ENCODE measurements at regions not wholly inside any gene's neighbourhood (a gene's known extent, or its start where the extent isn't known, plus 50 kb on each side); places are given as distances from the start of the nearest gene placed in this dataset.

DNA sequence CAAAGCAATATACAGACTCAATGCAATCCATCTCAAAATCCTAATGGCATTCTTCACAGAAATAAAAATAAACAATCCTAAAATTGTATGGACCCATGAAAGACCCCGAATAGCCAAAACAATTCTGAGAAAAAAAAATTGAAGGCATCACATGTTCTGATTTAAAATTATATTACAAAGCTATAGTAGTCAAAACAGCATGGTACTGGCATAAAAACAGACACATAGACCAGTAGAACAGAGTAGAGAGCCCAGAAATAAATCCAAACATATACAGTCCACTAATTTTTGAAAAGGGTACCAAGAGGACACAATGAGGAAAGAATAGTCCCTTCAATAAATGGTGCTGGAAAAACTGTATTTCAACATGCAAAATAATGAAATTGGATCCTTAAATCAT lies 70.4 kb upstream of the THRB start (continued):
- TF ChIP-seq, protein P1, sequence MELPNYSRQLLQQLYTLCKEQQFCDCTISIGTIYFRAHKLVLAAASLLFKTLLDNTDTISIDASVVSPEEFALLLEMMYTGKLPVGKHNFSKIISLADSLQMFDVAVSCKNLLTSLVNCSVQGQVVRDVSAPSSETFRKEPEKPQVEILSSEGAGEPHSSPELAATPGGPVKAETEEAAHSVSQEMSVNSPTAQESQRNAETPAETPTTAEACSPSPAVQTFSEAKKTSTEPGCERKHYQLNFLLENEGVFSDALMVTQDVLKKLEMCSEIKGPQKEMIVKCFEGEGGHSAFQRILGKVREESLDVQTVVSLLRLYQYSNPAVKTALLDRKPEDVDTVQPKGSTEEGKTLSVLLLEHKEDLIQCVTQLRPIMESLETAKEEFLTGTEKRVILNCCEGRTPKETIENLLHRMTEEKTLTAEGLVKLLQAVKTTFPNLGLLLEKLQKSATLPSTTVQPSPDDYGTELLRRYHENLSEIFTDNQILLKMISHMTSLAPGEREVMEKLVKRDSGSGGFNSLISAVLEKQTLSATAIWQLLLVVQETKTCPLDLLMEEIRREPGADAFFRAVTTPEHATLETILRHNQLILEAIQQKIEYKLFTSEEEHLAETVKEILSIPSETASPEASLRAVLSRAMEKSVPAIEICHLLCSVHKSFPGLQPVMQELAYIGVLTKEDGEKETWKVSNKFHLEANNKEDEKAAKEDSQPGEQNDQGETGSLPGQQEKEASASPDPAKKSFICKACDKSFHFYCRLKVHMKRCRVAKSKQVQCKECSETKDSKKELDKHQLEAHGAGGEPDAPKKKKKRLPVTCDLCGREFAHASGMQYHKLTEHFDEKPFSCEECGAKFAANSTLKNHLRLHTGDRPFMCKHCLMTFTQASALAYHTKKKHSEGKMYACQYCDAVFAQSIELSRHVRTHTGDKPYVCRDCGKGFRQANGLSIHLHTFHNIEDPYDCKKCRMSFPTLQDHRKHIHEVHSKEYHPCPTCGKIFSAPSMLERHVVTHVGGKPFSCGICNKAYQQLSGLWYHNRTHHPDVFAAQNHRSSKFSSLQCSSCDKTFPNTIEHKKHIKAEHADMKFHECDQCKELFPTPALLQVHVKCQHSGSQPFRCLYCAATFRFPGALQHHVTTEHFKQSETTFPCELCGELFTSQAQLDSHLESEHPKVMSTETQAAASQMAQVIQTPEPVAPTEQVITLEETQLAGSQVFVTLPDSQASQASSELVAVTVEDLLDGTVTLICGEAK (IDR thresholded peaks at IDR 0.05; ENCODE audit: borderline replicate concordance): no peak
- TF ChIP-seq, protein P2, sequence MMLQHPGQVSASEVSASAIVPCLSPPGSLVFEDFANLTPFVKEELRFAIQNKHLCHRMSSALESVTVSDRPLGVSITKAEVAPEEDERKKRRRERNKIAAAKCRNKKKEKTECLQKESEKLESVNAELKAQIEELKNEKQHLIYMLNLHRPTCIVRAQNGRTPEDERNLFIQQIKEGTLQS (IDR thresholded peaks at IDR 0.05; ENCODE audit: borderline replicate concordance, extremely low read depth, low read depth, low read length): no peak
- TF ChIP-seq NFIC (IDR thresholded peaks at IDR 0.05; ENCODE audit: low read depth, low read length): no peak

DNA sequence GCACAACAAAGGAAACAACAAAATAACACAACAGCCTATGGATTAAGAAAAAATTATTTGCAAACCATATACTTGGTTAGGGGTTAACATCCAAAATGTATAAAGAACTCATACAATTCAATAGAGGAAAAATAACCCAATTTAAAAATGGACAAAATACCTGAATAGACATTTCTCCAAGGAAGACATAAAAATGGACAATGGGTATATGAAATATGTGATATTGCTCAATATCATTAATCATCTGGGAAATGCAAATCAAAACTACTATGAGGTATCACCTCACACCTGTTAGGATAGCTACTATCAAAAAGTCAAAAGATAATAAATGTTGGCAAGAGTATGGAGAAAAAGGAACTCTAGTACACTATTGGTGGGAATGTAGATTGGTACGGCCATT lies 71.0 kb upstream of the THRB start:
- TF ChIP-seq NFYB (IDR thresholded peaks at IDR 0.05; ENCODE audit: insufficient read depth, low read depth, low read length) (no peak), PAX8 (IDR thresholded peaks at IDR 0.05) (no peak), MYB (IDR thresholded peaks at IDR 0.05; ENCODE audit: borderline replicate concordance, low read depth, low read length) (no peak), SMARCA5 (IDR thresholded peaks at IDR 0.05) (no peak), TCF12 (IDR thresholded peaks at IDR 0.05; ENCODE audit: low read depth, low read length) (no peak), HDGF (IDR thresholded peaks at IDR 0.05) (no peak), GABPA (IDR thresholded peaks at IDR 0.05; ENCODE audit: low read depth) (no peak), SPI1 (IDR thresholded peaks at IDR 0.05; ENCODE audit: borderline replicate concordance, insufficient read depth, low read depth, low read length) (no peak)
- in situ Hi-C loops (cut with MboI): no loop called here
- no TSS peak for BruUV-seq (replicated peaks)
- Histone ChIP-seq H2AFZ (ENCODE audit: control insufficient read depth, low read depth, low read length) (no peak overlapping the region), H3K9me3 (replicated peaks; ENCODE audit: control insufficient read depth, insufficient read depth, low read length) (no peaks in the 10 kb centered on the region), H3K79me2 (ENCODE audit: control insufficient read depth, insufficient read depth, low read length) (no peaks in the 10 kb centered on the region), H3K4me1 (ENCODE audit: control insufficient read depth, insufficient read depth, low read length) (no peaks in the 10 kb centered on the region), H3K27ac (ENCODE audit: control insufficient read depth, insufficient read depth) (no peak overlapping the region), H3K36me3 (ENCODE audit: control insufficient read depth in 2 of 2, insufficient read depth in 2 of 2, low read length in 1 of 2) (no peaks in the 10 kb centered on the region), H3K9ac (ENCODE audit: control insufficient read depth, insufficient read depth, low read length) (no peak overlapping the region), H3K4me3 (no peak overlapping the region), H4K20me1 (ENCODE audit: control insufficient read depth, insufficient read depth) (no peaks in the 10 kb centered on the region), H3K27me3 (replicated peaks in 1 of 2; ENCODE audit: control insufficient read depth in 2 of 2, insufficient read depth in 2 of 2, low read length in 1 of 2) (no peaks in the 10 kb centered on the region), H3K4me2 (ENCODE audit: control insufficient read depth, insufficient read depth) (no peak overlapping the region)
- 67% methylated on average over 1 of the region's 1 CpG for WGBS (ENCODE audit: insufficient coverage, insufficient replicate concordance, low lambda C conversion rate, missing lambda C conversion rate)
- FAIRE-seq: no peak
- intact Hi-C loops (cut with micrococcal nuclease; ENCODE audit: unreplicated experiment): no loop called here
- ATAC-seq: no peak
- ChIA-PET CTCF (no interaction called here), SMC1A (ENCODE audit: uncharacterized antibody, unreplicated experiment) (no interaction called here), RAD21 (ENCODE audit: unreplicated experiment) (no interaction called here), POLR2A (no interaction called here)
- DNase-seq (ENCODE audit: low read depth, low spot score): no peak

Measured in GM12878 (cell line).